ENCODE measurements at regions not wholly inside any gene's neighbourhood (a gene's known extent, or its start where the extent isn't known, plus 50 kb on each side); places are given as distances from the start of the nearest gene placed in this dataset.

GRCh38 chr5:135203019-135203418 is 169.0 kb upstream of the PITX1 start:
- Histone ChIP-seq H3K4me1 (no peaks in the 10 kb centered on the region), H3K4me3 (no peak overlapping the region), H3K27me3 (no peaks in the 10 kb centered on the region), H3K36me3 (no peaks in the 10 kb centered on the region), H3K9me3 (peaks cover 0 to 10% (median 0%) of the 10 kb centered on the region in 4 donors), H3K27ac (no peak overlapping the region)
- no peak for TF ChIP-seq CTCF (IDR thresholded peaks at IDR 0.05)
- no peak for TF ChIP-seq POLR2A (IDR thresholded peaks at IDR 0.05)
- ATAC-seq: no peak
- intact Hi-C loops (cut with DNase I): no loop called here
- no peak for DNase-seq
- WGBS (ENCODE audit: insufficient coverage, low coverage, low lambda C conversion rate, missing lambda C conversion rate): 85% methylated on average over 2 of the region's 2 CpGs

- Histone ChIP-seq H3K36me3 (no peaks in the 10 kb centered on the region), H3K27ac (no peak overlapping the region), H3K4me1 (no peaks in the 10 kb centered on the region), H3K27me3 (no peaks in the 10 kb centered on the region), H3K4me3 (no peak overlapping the region), H3K9me3 (peaks cover 0 to 10% (median 0%) of the 10 kb centered on the region in 4 donors)
- ATAC-seq (no peak), DNase-seq (no peak)
- TF ChIP-seq CTCF (IDR thresholded peaks at IDR 0.05) (no peak), POLR2A (IDR thresholded peaks at IDR 0.05) (no peak)
- intact Hi-C loops (cut with DNase I): no loop called here
- 82% methylated on average over 1 of the region's 1 CpG for WGBS (ENCODE audit: insufficient coverage, low coverage, low lambda C conversion rate, missing lambda C conversion rate)
Measured at GRCh38 chr5:135199919-135200318, 165.9 kb upstream of the PITX1 start.

GRCh38 chr5:135196483-135196882 is 162.5 kb upstream of the PITX1 start:
- 18% methylated on average over 1 of the region's 1 CpG for WGBS (ENCODE audit: insufficient coverage, low coverage, low lambda C conversion rate, missing lambda C conversion rate)
- H3K4me1 ChIP-seq: no peaks in the 10 kb centered on the region
- H3K9me3 ChIP-seq: no peaks in the 10 kb centered on the region
- no peak overlapping the region for H3K27ac ChIP-seq
- ATAC-seq (no peak), DNase-seq (no peak)
- intact Hi-C loops (cut with DNase I): no loop called here
- TF ChIP-seq POLR2A (IDR thresholded peaks at IDR 0.05): no peak
- TF ChIP-seq CTCF (IDR thresholded peaks at IDR 0.05): no peak
- H3K36me3 ChIP-seq: no peaks in the 10 kb centered on the region
- H3K27me3 ChIP-seq: no peaks in the 10 kb centered on the region
- no peak overlapping the region for H3K4me3 ChIP-seq

- WGBS (ENCODE audit: insufficient coverage, low coverage, low lambda C conversion rate, missing lambda C conversion rate): 60% methylated on average over 1 of the region's 3 CpGs
- Histone ChIP-seq H3K27me3 (no peaks in the 10 kb centered on the region), H3K4me3 (no peak overlapping the region), H3K4me1 (no peaks in the 10 kb centered on the region), H3K27ac (no peak overlapping the region), H3K9me3 (no peaks in the 10 kb centered on the region), H3K36me3 (no peaks in the 10 kb centered on the region)
- DNase-seq (no peak), ATAC-seq (no peak)
- no peak for TF ChIP-seq POLR2A (IDR thresholded peaks at IDR 0.05)
- no peak for TF ChIP-seq CTCF (IDR thresholded peaks at IDR 0.05)
- intact Hi-C loops (cut with DNase I): no loop called here
Measured at GRCh38 chr5:135195270-135195608, 161.2 kb upstream of the PITX1 start.

- Histone ChIP-seq H3K9me3 (no peaks in the 10 kb centered on the region), H3K4me3 (no peak overlapping the region), H3K27ac (no peak overlapping the region), H3K27me3 (no peaks in the 10 kb centered on the region), H3K4me1 (no peaks in the 10 kb centered on the region), H3K36me3 (no peaks in the 10 kb centered on the region)
- intact Hi-C loops (cut with DNase I): no loop called here
- ATAC-seq (no peak), DNase-seq (no peak)
- WGBS (ENCODE audit: insufficient coverage, low coverage, low lambda C conversion rate, missing lambda C conversion rate): 59% methylated on average over 3 of the region's 4 CpGs
- TF ChIP-seq CTCF (IDR thresholded peaks at IDR 0.05): no peak
- no peak for TF ChIP-seq POLR2A (IDR thresholded peaks at IDR 0.05)
Measured at GRCh38 chr5:135194573-135195269, 160.7 kb upstream of the PITX1 start.

Data from right lobe of liver (tissue), 6 donors.